ENCODE measurements at regions not wholly inside any gene's neighbourhood (a gene's known extent, or its start where the extent isn't known, plus 50 kb on each side); places are given as distances from the start of the nearest gene placed in this dataset.

DNA sequence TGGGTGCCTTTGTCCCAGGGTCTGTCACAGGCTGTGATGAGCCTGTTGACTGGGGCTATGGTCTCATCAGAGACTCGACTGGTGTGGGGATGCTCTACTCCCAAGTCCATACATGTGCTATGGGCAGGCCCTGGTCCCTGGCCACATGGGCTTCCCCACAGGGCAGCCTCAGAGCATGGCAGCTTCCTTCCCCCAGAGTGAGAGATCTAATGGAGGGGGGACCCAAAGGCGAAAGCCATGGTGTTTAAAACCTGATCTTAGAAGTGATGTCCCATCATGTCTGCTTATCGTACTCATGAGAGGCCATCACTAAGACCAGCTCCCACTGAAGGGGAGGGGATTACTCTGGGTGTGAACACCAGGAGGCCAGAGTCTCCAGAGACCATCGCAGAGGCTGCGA is 279.0 kb upstream of the RTL1 start:
- TF ChIP-seq, protein P1, sequence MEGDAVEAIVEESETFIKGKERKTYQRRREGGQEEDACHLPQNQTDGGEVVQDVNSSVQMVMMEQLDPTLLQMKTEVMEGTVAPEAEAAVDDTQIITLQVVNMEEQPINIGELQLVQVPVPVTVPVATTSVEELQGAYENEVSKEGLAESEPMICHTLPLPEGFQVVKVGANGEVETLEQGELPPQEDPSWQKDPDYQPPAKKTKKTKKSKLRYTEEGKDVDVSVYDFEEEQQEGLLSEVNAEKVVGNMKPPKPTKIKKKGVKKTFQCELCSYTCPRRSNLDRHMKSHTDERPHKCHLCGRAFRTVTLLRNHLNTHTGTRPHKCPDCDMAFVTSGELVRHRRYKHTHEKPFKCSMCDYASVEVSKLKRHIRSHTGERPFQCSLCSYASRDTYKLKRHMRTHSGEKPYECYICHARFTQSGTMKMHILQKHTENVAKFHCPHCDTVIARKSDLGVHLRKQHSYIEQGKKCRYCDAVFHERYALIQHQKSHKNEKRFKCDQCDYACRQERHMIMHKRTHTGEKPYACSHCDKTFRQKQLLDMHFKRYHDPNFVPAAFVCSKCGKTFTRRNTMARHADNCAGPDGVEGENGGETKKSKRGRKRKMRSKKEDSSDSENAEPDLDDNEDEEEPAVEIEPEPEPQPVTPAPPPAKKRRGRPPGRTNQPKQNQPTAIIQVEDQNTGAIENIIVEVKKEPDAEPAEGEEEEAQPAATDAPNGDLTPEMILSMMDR (conservative IDR thresholded peaks at IDR 0.05; ENCODE audit: low read depth, low read length), result no peak
- TF ChIP-seq RAD21 (IDR thresholded peaks at IDR 0.05; ENCODE audit: low read length), result no peak
- TF ChIP-seq BHLHE40 (IDR thresholded peaks at IDR 0.05; ENCODE audit: low read depth, low read length), result no peak
- TF ChIP-seq POLR2A (IDR thresholded peaks at IDR 0.05; ENCODE audit: low read depth, low read length), result no peak
- TF ChIP-seq RCOR1 (IDR thresholded peaks at IDR 0.05; ENCODE audit: insufficient replicate concordance, low read length), result no peak
- no peak for TF ChIP-seq RFX5 (IDR thresholded peaks at IDR 0.05; ENCODE audit: low read depth, low read length)
